Fibroblast of pulmonary artery (primary cell): ENCODE measurements at regions not wholly inside any gene's neighbourhood (a gene's known extent, or its start where the extent isn't known, plus 50 kb on each side); places are given as distances from the start of the nearest gene placed in this dataset.
A peak's percentile ranks its signal among the peaks of the same experiment; 100 is the strongest.

ENCODE experiments used
- DNase-seq: peaks from one replicate; pipeline ENCODE4 v3.0.0-alpha.2; 2010; ENCODE audit warnings: low read depth
- H3K4me3 ChIP-seq: replicated peaks from 2 replicates; pipeline ENCODE4 v1.5.1; 2011; ENCODE audit warnings: low read depth, mild to moderate bottlenecking, control low read depth, low read length, moderate library complexity
- TF ChIP-seq, protein P1 (sequence below): IDR thresholded peaks from 2 replicates; pipeline ENCODE4 v1.5.1; 2011; ENCODE audit warnings: mild to moderate bottlenecking, control low read depth, low read length, inconsistent platforms; ENCODE audit errors: missing control alignments

DNA sequence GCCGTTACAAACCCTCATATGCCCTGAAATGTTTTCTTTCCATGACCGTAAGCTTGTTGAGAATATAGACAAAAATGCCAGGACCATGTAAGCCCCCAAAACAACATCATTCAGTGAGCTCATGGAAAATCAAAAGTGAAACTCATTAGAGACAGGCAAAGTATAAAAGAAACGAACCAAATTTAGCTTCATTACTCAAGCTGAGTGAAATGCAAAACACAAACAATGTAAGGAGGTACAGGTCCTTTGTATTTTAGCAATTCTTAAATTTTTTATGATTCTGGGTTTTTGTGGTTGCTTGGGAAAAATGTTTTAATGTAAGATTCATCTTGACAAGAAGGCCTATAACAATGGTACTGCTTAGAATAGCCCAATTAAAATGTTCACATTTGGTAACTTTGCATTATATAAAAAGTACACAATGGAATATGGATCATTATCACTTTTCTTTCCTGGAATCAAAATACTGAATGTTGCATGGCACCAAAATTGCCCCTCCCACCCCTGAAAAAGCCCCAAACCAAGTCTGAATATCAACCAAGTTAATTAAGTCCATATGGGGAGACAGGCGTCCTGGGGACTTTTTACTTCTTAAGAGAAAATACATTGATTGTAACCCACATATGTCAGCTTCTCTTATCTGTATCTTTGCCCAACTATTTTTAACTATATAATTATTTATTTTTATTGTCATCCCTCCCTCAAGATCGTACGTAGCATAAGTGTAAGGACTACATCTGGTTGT, 247.7 kb upstream of the CDIN1 start:
- DNase-seq = peak; percentile 27
- peak overlapping the region; percentile 24 for H3K4me3 ChIP-seq
- TF ChIP-seq, protein P1, sequence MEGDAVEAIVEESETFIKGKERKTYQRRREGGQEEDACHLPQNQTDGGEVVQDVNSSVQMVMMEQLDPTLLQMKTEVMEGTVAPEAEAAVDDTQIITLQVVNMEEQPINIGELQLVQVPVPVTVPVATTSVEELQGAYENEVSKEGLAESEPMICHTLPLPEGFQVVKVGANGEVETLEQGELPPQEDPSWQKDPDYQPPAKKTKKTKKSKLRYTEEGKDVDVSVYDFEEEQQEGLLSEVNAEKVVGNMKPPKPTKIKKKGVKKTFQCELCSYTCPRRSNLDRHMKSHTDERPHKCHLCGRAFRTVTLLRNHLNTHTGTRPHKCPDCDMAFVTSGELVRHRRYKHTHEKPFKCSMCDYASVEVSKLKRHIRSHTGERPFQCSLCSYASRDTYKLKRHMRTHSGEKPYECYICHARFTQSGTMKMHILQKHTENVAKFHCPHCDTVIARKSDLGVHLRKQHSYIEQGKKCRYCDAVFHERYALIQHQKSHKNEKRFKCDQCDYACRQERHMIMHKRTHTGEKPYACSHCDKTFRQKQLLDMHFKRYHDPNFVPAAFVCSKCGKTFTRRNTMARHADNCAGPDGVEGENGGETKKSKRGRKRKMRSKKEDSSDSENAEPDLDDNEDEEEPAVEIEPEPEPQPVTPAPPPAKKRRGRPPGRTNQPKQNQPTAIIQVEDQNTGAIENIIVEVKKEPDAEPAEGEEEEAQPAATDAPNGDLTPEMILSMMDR = no peak

- TF ChIP-seq, protein P1 = no peak
- DNase-seq = peak; percentile 24
- no peak overlapping the region for H3K4me3 ChIP-seq
These were observed 247.1 kb upstream of the CDIN1 start for GRCh38 chr15:36332301-36332700.

- TF ChIP-seq, protein P1 = no peak
- no peak overlapping the region for H3K4me3 ChIP-seq
- no peak for DNase-seq
These were observed 246.5 kb upstream of the CDIN1 start for GRCh38 chr15:36332896-36333295.

DNA sequence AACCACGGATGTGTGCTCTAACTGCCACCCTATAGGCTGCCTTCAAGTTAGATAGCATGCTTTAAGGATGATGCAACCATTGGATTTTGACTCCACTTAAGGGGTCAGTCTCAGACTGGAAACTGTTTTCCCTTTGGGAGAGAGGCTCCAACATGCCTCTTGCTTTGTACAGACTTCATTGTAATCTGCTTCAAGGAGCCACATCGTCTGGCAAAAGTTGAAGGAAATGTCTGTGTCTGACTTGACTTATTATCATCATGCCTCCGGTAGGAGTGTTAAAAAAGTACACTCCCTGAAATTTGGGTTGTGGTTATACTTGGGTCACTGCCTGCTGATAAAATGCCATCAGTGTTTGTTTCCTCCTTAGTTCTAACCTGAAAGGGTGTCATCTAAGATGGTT, 245.4 kb upstream of the CDIN1 start:
- DNase-seq = peak; percentile 78
- TF ChIP-seq, protein P1 = no peak
- no peak overlapping the region for H3K4me3 ChIP-seq

DNA sequence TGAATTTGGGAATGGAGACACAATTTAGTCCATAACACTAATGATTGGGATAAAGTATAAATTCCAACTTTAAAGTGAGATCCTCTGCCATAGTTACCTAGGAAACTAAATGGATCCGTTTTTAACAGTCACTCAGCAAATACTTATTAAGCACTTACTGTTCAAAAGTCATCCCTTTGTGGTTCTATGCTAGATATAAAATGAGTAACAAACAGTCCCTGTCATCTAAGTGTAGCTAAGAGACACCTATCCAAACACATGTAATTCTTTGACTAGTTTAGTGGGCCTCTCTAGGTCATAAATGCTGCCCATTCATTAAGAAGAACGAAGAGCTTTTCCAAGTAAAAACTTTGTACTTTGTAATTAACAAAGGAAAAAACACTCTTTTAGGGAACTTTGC, 244.2 kb upstream of the CDIN1 start:
- TF ChIP-seq, protein P1 = no peak
- no peak for DNase-seq
- no peak overlapping the region for H3K4me3 ChIP-seq

DNA sequence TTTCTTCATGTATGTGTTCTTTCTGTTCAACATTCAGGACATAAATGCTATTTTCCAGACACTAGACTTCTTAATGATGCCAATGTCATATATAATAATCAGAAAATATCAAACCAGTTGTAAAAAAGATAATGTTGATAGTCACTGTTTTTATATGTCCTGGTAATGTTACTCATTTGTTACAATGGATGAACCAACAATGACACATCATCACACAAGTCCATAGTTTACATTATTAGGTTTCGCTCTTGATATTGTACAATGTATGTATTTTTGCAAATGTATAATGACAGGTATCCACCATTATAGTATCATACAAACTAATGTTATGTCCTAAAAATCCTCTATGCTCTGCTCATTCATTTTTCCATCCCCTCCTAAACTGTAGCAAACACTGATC, 243.8 kb upstream of the CDIN1 start:
- TF ChIP-seq, protein P1 = no peak
- no peak overlapping the region for H3K4me3 ChIP-seq
- DNase-seq = no peak

- TF ChIP-seq, protein P1 = no peak
- H3K4me3 ChIP-seq = no peak overlapping the region
- no peak for DNase-seq
These were observed 234.5 kb upstream of the CDIN1 start for GRCh38 chr15:36344887-36345286.
